Ammon's horn (tissue), 1 donor: ENCODE measurements at regions not wholly inside any gene's neighbourhood (a gene's known extent, or its start where the extent isn't known, plus 50 kb on each side); places are given as distances from the start of the nearest gene placed in this dataset.
"Not testable (repeated sequence)": the region's sequence is repeated elsewhere in the genome, so short reads cannot be mapped to it uniquely, and the experiment has no call there.

Experiments used
- DNase-seq: peaks from one replicate; pipeline ENCODE4 v3.0.0-alpha.2; 2016; ENCODE audit warnings: low spot score

GRCh38 chr12:131313635-131314034 is 359.9 kb downstream of the ADGRD1 start:
- DNase-seq, result no peak

DNA sequence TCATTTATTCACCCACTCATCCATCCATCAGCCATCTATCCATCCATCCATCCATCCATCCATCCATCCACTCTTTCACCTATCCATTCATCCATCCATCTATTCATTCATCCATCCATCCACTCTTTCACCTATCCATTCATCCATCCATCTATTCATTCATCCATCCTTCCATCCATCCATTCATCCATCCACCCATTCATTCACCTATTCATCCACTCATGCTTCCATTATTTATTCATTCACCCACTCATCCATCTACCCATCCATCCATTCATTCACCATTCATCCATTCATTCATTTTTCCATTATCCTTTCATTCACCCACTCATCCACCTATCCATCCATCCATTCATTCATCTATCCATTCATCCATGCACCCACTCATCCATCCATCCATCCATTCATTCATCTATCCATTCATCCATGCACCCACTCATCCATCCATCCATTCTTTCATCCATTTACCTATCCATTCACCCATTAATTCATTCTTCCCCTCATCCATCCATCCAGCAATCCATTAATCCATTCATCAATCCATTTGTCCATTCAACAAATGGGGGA is 360.9 kb downstream of the ADGRD1 start:
- no peak for DNase-seq

- no peak for DNase-seq
Measured at GRCh38 chr12:131315601-131316000, 361.9 kb downstream of the ADGRD1 start.

DNA sequence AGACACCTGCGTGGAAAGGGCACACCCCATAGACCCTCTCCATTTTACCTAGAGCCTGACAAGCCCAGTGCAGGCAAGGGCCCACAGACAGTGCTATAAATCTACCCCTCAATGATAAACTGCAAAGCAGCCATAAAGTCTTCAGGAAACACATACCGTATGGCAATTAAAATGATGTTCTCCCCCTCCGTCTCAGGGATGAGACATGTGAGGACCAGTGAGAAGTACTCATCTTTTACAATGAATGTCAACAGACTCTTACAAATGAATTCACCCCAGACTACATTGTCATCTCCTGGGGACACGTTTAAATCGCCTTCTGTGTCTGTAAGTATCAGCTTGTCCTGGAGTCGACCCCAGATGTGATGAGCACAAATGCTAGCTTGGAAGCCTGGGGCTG is 362.7 kb downstream of the ADGRD1 start:
- no peak for DNase-seq

- no peak for DNase-seq
Measured at GRCh38 chr12:131318045-131318685, 364.5 kb downstream of the ADGRD1 start.

GRCh38 chr12:131321988-131322387 is 368.3 kb downstream of the ADGRD1 start:
- no peak for DNase-seq

GRCh38 chr12:131322460-131322859 is 368.8 kb downstream of the ADGRD1 start:
- not testable (repeated sequence) for DNase-seq

DNA sequence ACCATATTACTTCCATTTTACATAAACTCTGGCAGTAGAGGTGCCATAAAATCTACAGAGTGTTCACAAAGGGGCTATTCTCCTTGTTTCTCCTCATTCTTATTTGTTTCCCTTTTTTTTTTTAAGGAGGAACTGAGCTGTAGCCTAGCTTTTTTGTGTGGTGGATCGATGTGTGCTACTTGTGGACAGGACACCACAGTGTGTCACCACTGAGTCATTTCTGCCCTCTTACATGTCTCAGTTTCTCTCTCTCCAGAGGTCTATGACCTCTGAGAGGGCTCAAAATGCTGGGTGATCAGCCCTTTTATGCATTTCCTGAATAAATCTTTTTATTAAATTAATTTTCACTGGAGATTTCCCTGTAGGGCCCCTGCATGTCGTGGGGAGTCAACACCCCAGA is 370.2 kb downstream of the ADGRD1 start:
- DNase-seq, result no peak

- no peak for DNase-seq
Measured at GRCh38 chr12:131327521-131328488, 374.1 kb downstream of the ADGRD1 start.

GRCh38 chr12:131328861-131329845 is 375.4 kb downstream of the ADGRD1 start:
- not testable (repeated sequence) for DNase-seq

DNA sequence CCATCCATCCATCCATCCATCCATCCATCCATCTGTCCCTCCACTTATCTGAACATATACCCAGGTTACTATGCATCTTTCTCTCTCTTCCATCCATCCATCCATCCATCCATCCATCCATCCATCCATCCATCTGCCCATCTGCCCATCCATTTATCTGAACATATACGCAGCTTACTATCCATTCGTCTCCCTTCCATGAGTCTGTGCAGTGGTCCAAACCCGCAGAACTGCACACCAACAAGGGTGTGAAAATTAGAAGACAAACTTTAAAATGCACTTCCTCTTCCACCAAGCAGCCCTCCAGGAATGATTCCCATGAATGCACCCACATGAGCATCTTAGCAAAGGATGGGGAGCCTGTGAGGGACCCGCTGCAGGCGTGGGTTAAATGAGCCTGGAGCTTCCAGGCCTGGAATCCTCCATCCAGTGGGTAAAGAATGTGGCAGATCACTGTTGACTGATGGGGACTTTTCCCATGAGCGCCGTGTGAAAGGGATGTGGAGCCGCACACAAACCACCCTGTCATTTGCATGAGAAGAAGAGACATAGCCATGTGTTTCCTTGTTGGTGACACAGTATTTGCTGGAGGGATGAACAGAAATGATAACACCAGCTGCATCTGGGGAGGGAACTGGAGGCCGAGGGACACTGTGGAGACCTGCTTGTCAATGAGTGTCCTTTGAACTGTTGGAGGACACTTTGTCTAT is 376.6 kb downstream of the ADGRD1 start:
- no peak for DNase-seq

- no peak for DNase-seq
Measured at GRCh38 chr12:131331148-131331750, 377.5 kb downstream of the ADGRD1 start.

DNA sequence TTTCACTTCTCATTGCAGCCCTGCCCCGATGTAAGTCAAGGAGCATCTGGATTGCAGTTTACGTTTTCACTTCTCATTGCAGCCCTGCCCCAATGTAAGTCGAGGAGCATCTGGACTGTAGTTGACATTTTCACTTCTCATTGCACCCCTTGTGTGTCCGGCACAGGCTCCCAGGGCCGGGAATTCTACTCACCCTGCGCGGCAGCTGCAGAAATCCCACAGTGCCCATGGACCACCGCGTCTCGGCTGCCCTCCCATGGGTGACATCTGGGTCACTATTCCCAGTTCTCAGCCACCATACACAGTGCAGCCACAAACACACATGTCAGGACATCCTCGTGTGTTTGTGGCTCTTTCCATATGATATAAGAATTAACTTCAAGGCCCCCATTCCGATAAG is 378.5 kb downstream of the ADGRD1 start:
- DNase-seq, result no peak

GRCh38 chr12:131333136-131333535 is 377.8 kb upstream of the SFSWAP start:
- DNase-seq, result no peak

DNA sequence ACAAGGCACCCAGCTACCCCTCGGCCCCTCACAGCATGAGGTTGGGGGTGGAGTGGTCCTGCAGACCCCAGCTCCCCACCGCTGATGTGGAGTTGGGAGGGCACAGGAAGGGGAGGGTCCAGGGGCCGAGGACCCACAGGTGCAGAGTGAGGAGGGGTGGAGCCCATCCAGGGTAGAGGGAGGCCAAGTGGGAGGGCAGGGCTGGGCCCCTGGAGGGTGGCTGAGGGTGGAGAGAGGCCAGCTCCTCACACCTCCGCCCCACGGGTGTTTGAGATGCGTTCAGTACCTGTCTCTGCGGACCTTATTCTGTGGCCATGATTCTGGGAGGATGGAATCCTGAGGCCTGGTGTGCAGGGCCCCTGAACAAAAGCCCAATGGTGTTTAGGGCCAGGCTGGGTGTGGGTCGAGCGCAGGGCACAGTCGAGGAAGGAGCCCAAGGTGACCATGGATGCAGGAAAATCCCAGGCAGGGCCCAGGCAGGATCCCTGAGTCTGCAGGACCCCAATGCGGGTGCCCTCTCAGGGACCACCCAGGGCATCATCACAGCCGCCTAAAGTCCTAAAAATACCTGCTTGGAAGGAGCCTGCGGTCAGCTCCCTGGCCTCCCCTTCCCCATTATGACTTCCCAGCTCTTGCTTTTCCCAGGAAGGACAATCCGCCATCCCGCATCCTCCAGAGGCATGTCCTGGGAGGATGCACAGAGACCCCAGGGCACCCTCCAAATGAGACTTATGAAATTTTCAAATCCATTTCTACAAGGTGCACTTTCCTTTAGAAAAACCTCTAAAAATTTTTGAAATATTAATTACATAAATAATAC is 377.1 kb upstream of the SFSWAP start:
- no peak for DNase-seq

DNA sequence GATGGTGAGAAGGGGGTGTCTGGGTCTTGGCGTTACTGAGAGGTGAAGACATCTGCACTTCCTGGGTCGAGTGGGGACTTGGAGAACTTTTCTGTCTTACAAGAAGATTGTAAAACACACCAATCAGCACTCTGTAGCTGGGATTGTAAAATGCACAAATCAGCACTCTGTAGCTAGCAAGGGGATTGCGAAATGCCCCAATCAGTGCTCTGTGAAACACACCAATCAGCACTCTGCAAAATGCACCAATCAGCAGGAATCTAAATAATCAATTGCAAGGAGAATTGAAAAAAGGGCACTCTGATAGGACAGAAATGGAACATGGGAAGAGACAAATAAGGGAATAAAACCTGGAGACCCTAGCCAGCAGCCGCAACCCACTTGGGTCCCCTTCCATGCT is 376.1 kb upstream of the SFSWAP start:
- DNase-seq, result no peak

- no peak for DNase-seq
Measured at GRCh38 chr12:131335456-131335855, 375.4 kb upstream of the SFSWAP start.

DNA sequence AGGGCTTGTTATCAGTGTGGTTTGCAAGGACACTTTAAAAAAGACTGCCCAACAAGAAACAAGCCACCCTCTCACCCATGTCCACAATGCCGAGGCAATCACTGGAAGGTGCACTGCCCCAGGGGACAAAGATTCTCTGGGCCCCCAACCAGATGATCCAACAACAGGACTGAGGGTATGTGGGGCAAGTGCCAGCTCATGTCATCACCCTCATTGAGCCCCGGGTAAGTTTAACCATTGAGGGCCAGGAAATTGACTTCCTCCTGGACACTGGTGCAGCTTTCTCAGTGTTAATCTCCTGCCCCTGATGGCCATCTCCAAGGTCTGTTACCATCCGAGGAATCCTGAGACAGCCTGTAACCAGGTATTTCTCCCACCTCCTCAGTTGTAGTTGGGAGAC is 373.0 kb upstream of the SFSWAP start:
- DNase-seq, result not testable (repeated sequence)

GRCh38 chr12:131340616-131341210 is 370.2 kb upstream of the SFSWAP start:
- DNase-seq, result no peak
